ENCODE measurements at regions not wholly inside any gene's neighbourhood (a gene's known extent, or its start where the extent isn't known, plus 50 kb on each side); places are given as distances from the start of the nearest gene placed in this dataset.

DNA sequence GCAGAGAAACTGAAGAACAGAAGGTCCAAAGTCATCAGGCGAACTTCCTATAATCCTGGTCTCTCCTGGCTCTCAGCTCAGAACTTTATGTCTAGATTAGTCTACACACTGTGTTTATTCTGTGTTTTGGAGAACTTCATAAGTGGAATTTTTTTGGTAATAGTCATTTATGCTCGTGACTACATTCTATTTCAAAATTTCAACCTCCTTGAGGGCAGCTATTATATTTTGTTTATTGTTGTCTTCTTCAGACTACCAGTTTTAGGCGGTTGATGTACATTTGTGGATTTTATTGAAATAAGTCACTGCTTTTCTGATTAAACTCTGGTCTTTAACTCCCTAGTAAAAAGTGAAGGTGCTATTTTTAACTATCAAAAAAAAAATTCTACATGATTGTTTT, 816.6 kb downstream of the SATB2 start (continued):
- TF ChIP-seq, protein P1, sequence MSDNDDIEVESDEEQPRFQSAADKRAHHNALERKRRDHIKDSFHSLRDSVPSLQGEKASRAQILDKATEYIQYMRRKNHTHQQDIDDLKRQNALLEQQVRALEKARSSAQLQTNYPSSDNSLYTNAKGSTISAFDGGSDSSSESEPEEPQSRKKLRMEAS (IDR thresholded peaks at IDR 0.05; ENCODE audit: low read depth): no peak
- TF ChIP-seq EZH2phosphoT487 (IDR thresholded peaks at IDR 0.05; ENCODE audit: borderline replicate concordance, low read depth) (no peak), USF1 (IDR thresholded peaks at IDR 0.05; ENCODE audit: borderline replicate concordance, low read depth) (no peak), CHD2 (IDR thresholded peaks at IDR 0.05; ENCODE audit: low read length, partially characterized antibody) (no peak), CTCF (IDR thresholded peaks at IDR 0.05) (no peak), YY1 (IDR thresholded peaks at IDR 0.05; ENCODE audit: low read depth) (no peak), EP300 (IDR thresholded peaks at IDR 0.05; ENCODE audit: borderline replicate concordance in 1 of 2, low read depth in 1 of 2, low read length in 1 of 2) (no peak), FOXJ3 (CRISPR knock-in tag; IDR thresholded peaks at IDR 0.05) (no peak)

DNA sequence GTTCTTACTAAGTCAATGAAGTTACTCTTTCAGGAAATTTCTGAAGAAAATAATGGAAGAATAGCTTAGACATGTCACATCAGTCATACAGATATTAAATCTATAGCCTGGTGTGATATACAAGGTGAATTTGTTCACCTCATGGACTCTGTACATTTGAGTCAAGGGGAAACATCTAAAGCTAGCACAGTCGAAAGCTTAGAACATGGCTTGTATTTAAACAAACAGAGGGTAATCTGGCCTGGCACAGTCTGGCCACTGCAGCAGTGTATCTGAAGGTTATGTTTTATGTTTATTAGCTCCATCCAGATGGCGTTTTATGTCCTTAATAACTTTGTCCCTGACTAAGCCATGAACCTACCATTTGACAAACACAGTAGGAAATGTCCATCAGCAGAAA, 817.3 kb downstream of the SATB2 start:
- no peaks in the 10 kb centered on the region for H3K4me1 ChIP-seq (ENCODE audit: control insufficient read depth in 1 of 2, insufficient read depth in 2 of 2, low read depth in 1 of 2, low read length in 1 of 2)
- ChIA-PET CTCF (interaction anchor here (1.3 kb wide), 2 partner anchors 14 to 17 kb away, joined by 3 to 6 read pairs; no protein-coding TSS in a partner anchor), POLR2A (no interaction called here)

More for the DNA sequence above, 817.3 kb downstream of the SATB2 start:
- H3K79me2 ChIP-seq (ENCODE audit: insufficient read depth): no peaks in the 10 kb centered on the region
- no peaks in the 10 kb centered on the region for H3K27me3 ChIP-seq (ENCODE audit: insufficient read depth)
- H2AFZ ChIP-seq (ENCODE audit: low read depth): no peak overlapping the region
- no peak overlapping the region for H3K27ac ChIP-seq (ENCODE audit: low read depth in 2 of 2, low read length in 1 of 2)
- no peaks in the 10 kb centered on the region for H4K20me1 ChIP-seq (ENCODE audit: insufficient read depth)
- H3K36me3 ChIP-seq (replicated peaks in 1 of 2; ENCODE audit: control insufficient read depth in 1 of 2, insufficient read depth in 2 of 2, low read length in 1 of 2): no peaks in the 10 kb centered on the region
- H3K9me3 ChIP-seq: no peaks in the 10 kb centered on the region
- no peak for TF ChIP-seq EP300 (IDR thresholded peaks at IDR 0.05; ENCODE audit: borderline replicate concordance in 1 of 2, low read depth in 1 of 2, low read length in 1 of 2)
- TF ChIP-seq NRF1 (IDR thresholded peaks at IDR 0.05; ENCODE audit: low read depth, low read length): no peak
- no peak for TF ChIP-seq GATA2 (CRISPR knock-in tag; IDR thresholded peaks at IDR 0.05)
- TF ChIP-seq MXI1 (IDR thresholded peaks at IDR 0.05; ENCODE audit: low read depth, low read length): no peak
- TF ChIP-seq, protein P1 (IDR thresholded peaks at IDR 0.05; ENCODE audit: low read depth): no peak
- TF ChIP-seq SMC3 (IDR thresholded peaks at IDR 0.05; ENCODE audit: low read depth, low read length): no peak
- no peak for TF ChIP-seq USF1 (IDR thresholded peaks at IDR 0.05; ENCODE audit: borderline replicate concordance, low read depth)
- TF ChIP-seq USF2 (IDR thresholded peaks at IDR 0.05; ENCODE audit: borderline replicate concordance, low read depth, low read length): no peak
- TF ChIP-seq POLR2AphosphoS5 (IDR thresholded peaks at IDR 0.05; ENCODE audit: low read depth, low read length): no peak
- TF ChIP-seq GABPA (IDR thresholded peaks at IDR 0.05; ENCODE audit: low read depth): no peak
- no peak for TF ChIP-seq RCOR1 (IDR thresholded peaks at IDR 0.05; ENCODE audit: low read length)
- TF ChIP-seq EZH2phosphoT487 (IDR thresholded peaks at IDR 0.05; ENCODE audit: borderline replicate concordance, low read depth): no peak
- no peak for TF ChIP-seq CTCF (IDR thresholded peaks at IDR 0.05)
- TF ChIP-seq FOXJ3 (CRISPR knock-in tag; IDR thresholded peaks at IDR 0.05): no peak
- no peak for TF ChIP-seq RFX5 (IDR thresholded peaks at IDR 0.05; ENCODE audit: low read length)
- no peak for TF ChIP-seq TCF12 (IDR thresholded peaks at IDR 0.05)
- no peak for TF ChIP-seq TAF1 (IDR thresholded peaks at IDR 0.05; ENCODE audit: borderline replicate concordance, low read depth, low read length)
- DNase-seq: no peak
- H3K9ac ChIP-seq: no peak overlapping the region
- H3K9me2 ChIP-seq: no peaks in the 10 kb centered on the region
- H3K4me3 ChIP-seq (ENCODE audit: low read depth in 2 of 2, low read length in 1 of 2): no peak overlapping the region
- no peaks in the 10 kb centered on the region for H3F3A ChIP-seq (replicated peaks; ENCODE audit: insufficient read depth)
- H3K4me2 ChIP-seq: no peak overlapping the region
- WGBS (ENCODE audit: low lambda C conversion rate): 19% methylated on average over 2 of the region's 2 CpGs
